ENCODE measurements at regions not wholly inside any gene's neighbourhood (a gene's known extent, or its start where the extent isn't known, plus 50 kb on each side); places are given as distances from the start of the nearest gene placed in this dataset.

DNA sequence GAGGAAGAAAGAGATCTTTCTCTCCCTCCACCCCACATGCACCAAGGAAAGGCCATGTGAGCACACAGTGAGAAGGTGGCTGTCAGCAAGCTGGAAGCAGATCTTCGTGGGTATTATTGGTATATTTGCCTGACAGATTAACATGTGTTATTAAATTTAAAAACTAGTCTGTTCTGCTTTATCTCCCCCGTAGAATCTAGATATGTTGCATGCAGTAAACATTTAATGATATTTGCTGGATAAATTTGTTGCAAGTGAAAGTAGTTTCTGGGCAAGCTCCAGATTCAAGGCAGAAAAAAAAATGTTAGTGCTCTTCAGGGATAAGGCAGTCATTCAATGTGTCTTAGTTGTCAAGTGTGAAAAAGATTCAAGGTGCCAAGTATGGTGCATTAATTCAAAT lies 215.0 kb upstream of the TAS2R1 start:
- Histone ChIP-seq H3K27me3 (ENCODE audit: control insufficient read depth in 4 of 4, insufficient read depth in 4 of 4, low read length in 3 of 4) (no peaks in the 10 kb centered on the region), H3K9ac (ENCODE audit: low read depth in 1 of 2, low read length in 2 of 2) (no peak overlapping the region), H3K4me3 (ENCODE audit: low read depth in 1 of 3, low read length in 3 of 3) (no peak overlapping the region), H3K27ac (ENCODE audit: low read depth in 1 of 2, low read length in 2 of 2) (no peak overlapping the region), H3K36me3 (ENCODE audit: control insufficient read depth in 4 of 4, insufficient read depth in 3 of 4, low read depth in 1 of 4, low read length in 3 of 4) (no peaks in the 10 kb centered on the region), H3K9me3 (ENCODE audit: control insufficient read depth in 4 of 4, low read length in 3 of 4) (peaks cover 0 to 8% (median 1%) of the 10 kb centered on the region in 4 donors), H3K4me1 (ENCODE audit: control insufficient read depth in 4 of 4, insufficient read depth in 4 of 4, low read length in 3 of 4) (no peaks in the 10 kb centered on the region)
- 65% methylated on average over 2 of the region's 2 CpGs for WGBS
- TF ChIP-seq FOXA1 (IDR thresholded peaks at IDR 0.05) = no peak
- no peak for TF ChIP-seq CTCF (IDR thresholded peaks at IDR 0.05; ENCODE audit: low read depth, low read length, missing input control)
- no peak for TF ChIP-seq YY1 (IDR thresholded peaks at IDR 0.05)
- TF ChIP-seq, protein P1, sequence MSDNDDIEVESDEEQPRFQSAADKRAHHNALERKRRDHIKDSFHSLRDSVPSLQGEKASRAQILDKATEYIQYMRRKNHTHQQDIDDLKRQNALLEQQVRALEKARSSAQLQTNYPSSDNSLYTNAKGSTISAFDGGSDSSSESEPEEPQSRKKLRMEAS (IDR thresholded peaks at IDR 0.05) = no peak
- TF ChIP-seq TAF1 (conservative IDR thresholded peaks at IDR 0.05) = no peak
- TF ChIP-seq, protein P2, sequence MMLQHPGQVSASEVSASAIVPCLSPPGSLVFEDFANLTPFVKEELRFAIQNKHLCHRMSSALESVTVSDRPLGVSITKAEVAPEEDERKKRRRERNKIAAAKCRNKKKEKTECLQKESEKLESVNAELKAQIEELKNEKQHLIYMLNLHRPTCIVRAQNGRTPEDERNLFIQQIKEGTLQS (IDR thresholded peaks at IDR 0.05) = no peak
- no peak for TF ChIP-seq EGR1 (IDR thresholded peaks at IDR 0.05; ENCODE audit: low read depth in 2 of 2)
- TF ChIP-seq REST (IDR thresholded peaks at IDR 0.05) = no peak
- TF ChIP-seq HNF4G (IDR thresholded peaks at IDR 0.05) = no peak
- no peak for TF ChIP-seq ZBTB33 (IDR thresholded peaks at IDR 0.05)
- no peak for TF ChIP-seq SP1 (IDR thresholded peaks at IDR 0.05)
- TF ChIP-seq FOXA2 (IDR thresholded peaks at IDR 0.05) = no peak
- TF ChIP-seq NR2F2 (IDR thresholded peaks at IDR 0.05) = no peak
- no peak for TF ChIP-seq RXRA (IDR thresholded peaks at IDR 0.05)
- TF ChIP-seq RAD21 (IDR thresholded peaks at IDR 0.05) = no peak
- no peak for TF ChIP-seq HNF4A (conservative IDR thresholded peaks at IDR 0.05)
- TF ChIP-seq JUND (IDR thresholded peaks at IDR 0.05) = no peak
- no peak for DNase-seq (ENCODE audit: low spot score)
